Left ventricle myocardium inferior (tissue), 1 donor: ENCODE measurements at regions not wholly inside any gene's neighbourhood (a gene's known extent, or its start where the extent isn't known, plus 50 kb on each side); places are given as distances from the start of the nearest gene placed in this dataset.
"Not testable (repeated sequence)": the region's sequence is repeated elsewhere in the genome, so short reads cannot be mapped to it uniquely, and the experiment has no call there.

Source experiments
- DNase-seq: peaks from one replicate; pipeline ENCODE4 v3.0.0-alpha.2; 2020
- H3K27ac ChIP-seq: fragments of 200-600 bp; replicated peaks from 2 replicates; pipeline ENCODE4 v1.8.0; 2021
- H3K27me3 ChIP-seq: fragments of 200-600 bp; 2 replicates; pipeline ENCODE4 v1.8.0; 2021; ENCODE audit warnings: low read depth
- H3K36me3 ChIP-seq: fragments of 200-600 bp; 2 replicates; pipeline ENCODE4 v1.8.0; 2021
- H3K4me1 ChIP-seq: fragments of 200-600 bp; 2 replicates; pipeline ENCODE4 v1.8.0; 2021
- H3K4me3 ChIP-seq: fragments of 200-600 bp; 2 replicates; pipeline ENCODE4 v1.8.0; 2021; ENCODE audit warnings: mild to moderate bottlenecking, moderate library complexity
- H3K9me3 ChIP-seq: fragments of 200-600 bp; replicated peaks from 2 replicates; pipeline ENCODE4 v1.8.0; 2021
- intact Hi-C: fragments of 100-400 bp; cut with micrococcal nuclease; formaldehyde crosslinking; loops from one replicate; pipeline ENCODE4 v1.11.0; 2022
- TF ChIP-seq, protein P1 (sequence below): fragments of 200-600 bp; IDR thresholded peaks from 2 replicates; pipeline ENCODE4 v1.8.0; 2021; ENCODE audit warnings: antibody characterized with exemption, mild to moderate bottlenecking, borderline replicate concordance
- donor health status: DM: no; HTN: yes; CAD: no; lungs with severe emphysema.

DNA sequence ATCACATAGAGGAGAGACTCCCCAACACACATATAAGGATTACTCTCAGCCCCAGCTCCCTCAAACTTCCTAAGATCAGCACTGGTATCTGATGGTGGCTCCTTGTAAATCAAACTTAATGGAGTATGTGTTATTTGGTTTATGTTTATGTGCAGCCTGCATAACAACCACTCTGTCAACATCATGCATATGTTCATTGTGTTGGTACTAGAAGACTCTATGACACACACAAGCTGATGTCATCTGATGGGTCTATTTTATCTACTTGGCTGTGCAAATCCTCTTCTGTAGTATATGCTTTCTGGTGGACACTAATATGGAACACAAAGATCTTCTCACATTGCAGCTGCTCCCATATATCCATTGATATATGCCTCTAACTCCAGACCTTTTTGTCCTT, 134.0 kb upstream of the FAM174A start:
- no peak overlapping the region for H3K27ac ChIP-seq

DNA sequence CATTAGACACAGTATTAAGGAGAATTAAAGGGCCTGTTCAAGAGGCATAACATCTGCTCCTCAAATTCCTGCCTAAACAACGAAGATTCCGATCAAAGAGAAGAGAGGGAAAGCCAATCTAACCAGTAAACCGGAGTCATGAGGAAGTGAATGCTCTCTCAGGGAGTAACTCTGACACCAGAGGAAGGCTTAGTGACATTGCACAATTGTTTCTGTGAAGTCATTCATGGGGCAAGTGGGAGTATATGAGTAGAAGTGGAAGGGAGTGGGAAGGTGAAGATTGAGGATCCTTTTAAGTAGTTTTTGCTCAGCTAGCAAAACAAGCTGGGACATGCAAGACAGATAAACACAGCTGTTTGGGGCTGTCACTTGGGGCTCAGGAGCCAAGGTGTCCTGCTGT, 136.4 kb upstream of the FAM174A start:
- H3K4me3 ChIP-seq, H3K27me3 ChIP-seq, H3K27ac ChIP-seq, DNase-seq, intact Hi-C loops, H3K4me1 ChIP-seq, H3K9me3 ChIP-seq, H3K36me3 ChIP-seq: not testable (repeated sequence)

More for the DNA sequence above, 134.0 kb upstream of the FAM174A start:
- no peak for DNase-seq
- Histone ChIP-seq H3K27me3 (no peaks in the 10 kb centered on the region), H3K4me1 (no peaks in the 10 kb centered on the region), H3K4me3 (no peak overlapping the region), H3K36me3 (no peaks in the 10 kb centered on the region), H3K9me3 (no peaks in the 10 kb centered on the region)
- intact Hi-C loops: no loop called here
- TF ChIP-seq, protein P1, sequence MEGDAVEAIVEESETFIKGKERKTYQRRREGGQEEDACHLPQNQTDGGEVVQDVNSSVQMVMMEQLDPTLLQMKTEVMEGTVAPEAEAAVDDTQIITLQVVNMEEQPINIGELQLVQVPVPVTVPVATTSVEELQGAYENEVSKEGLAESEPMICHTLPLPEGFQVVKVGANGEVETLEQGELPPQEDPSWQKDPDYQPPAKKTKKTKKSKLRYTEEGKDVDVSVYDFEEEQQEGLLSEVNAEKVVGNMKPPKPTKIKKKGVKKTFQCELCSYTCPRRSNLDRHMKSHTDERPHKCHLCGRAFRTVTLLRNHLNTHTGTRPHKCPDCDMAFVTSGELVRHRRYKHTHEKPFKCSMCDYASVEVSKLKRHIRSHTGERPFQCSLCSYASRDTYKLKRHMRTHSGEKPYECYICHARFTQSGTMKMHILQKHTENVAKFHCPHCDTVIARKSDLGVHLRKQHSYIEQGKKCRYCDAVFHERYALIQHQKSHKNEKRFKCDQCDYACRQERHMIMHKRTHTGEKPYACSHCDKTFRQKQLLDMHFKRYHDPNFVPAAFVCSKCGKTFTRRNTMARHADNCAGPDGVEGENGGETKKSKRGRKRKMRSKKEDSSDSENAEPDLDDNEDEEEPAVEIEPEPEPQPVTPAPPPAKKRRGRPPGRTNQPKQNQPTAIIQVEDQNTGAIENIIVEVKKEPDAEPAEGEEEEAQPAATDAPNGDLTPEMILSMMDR: no peak

- intact Hi-C loops: not testable (repeated sequence)
Measured at GRCh38 chr5:100379254-100379858, 155.8 kb upstream of the FAM174A start.

GRCh38 chr5:100364757-100365478, 170.3 kb upstream of the FAM174A start:
- H3K4me3 ChIP-seq, H3K27me3 ChIP-seq, DNase-seq, H3K4me1 ChIP-seq, intact Hi-C loops, H3K9me3 ChIP-seq, H3K36me3 ChIP-seq, H3K27ac ChIP-seq: not testable (repeated sequence)

More at GRCh38 chr5:100379254-100379858, 155.8 kb upstream of the FAM174A start:
- not testable (repeated sequence) for H3K27me3 ChIP-seq, H3K4me1 ChIP-seq, DNase-seq, H3K4me3 ChIP-seq, H3K36me3 ChIP-seq, H3K27ac ChIP-seq, H3K9me3 ChIP-seq

- H3K27ac ChIP-seq, H3K9me3 ChIP-seq, H3K4me1 ChIP-seq, H3K27me3 ChIP-seq, H3K36me3 ChIP-seq, intact Hi-C loops, DNase-seq, H3K4me3 ChIP-seq: not testable (repeated sequence)
Measured at GRCh38 chr5:100364343-100364742, 170.8 kb upstream of the FAM174A start.

GRCh38 chr5:100359998-100360397, 175.2 kb upstream of the FAM174A start:
- DNase-seq, H3K9me3 ChIP-seq, intact Hi-C loops, H3K27me3 ChIP-seq, H3K4me3 ChIP-seq, H3K4me1 ChIP-seq, H3K27ac ChIP-seq, H3K36me3 ChIP-seq: not testable (repeated sequence)

DNA sequence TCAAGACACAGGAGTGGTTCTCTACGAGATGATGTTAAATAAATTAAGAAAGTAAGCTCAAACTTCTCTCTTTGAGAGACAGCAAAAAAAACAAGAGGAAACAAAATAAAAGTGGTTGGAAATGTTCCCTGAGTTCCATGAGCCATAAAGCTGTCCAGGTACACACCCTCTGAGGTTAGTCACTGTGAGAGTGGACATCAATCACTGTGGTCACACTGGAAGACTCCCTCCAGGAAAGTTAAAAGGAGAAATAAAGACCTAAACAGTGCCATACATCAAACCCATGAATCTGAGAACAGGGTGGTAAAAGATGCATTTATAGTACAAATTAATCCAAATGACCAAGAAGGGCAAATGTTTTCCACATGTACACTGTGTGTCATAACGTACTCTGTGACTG, 188.9 kb upstream of the FAM174A start:
- H3K27me3 ChIP-seq, DNase-seq, intact Hi-C loops, H3K36me3 ChIP-seq, H3K4me1 ChIP-seq, H3K27ac ChIP-seq, H3K4me3 ChIP-seq, H3K9me3 ChIP-seq: not testable (repeated sequence)

- DNase-seq, H3K36me3 ChIP-seq, H3K27me3 ChIP-seq, H3K27ac ChIP-seq, H3K9me3 ChIP-seq, H3K4me1 ChIP-seq, H3K4me3 ChIP-seq, intact Hi-C loops: not testable (repeated sequence)
Measured at GRCh38 chr5:100341485-100341884, 193.7 kb upstream of the FAM174A start.

GRCh38 chr5:100322483-100322882, 212.7 kb upstream of the FAM174A start:
- intact Hi-C loops: no loop called here

More at GRCh38 chr5:100322483-100322882, 212.7 kb upstream of the FAM174A start:
- Histone ChIP-seq H3K4me1 (no peaks in the 10 kb centered on the region), H3K27me3 (no peaks in the 10 kb centered on the region), H3K27ac (no peak overlapping the region), H3K9me3 (no peaks in the 10 kb centered on the region), H3K4me3 (no peak overlapping the region), H3K36me3 (no peaks in the 10 kb centered on the region)
- no peak for DNase-seq
- TF ChIP-seq, protein P1: no peak
